PFSK-1 (cell line): ENCODE measurements at regions not wholly inside any gene's neighbourhood (a gene's known extent, or its start where the extent isn't known, plus 50 kb on each side); places are given as distances from the start of the nearest gene placed in this dataset.

ENCODE experiments used
- FOXP2 ChIP-seq: optimal IDR thresholded peaks from 2 replicates; pipeline ENCODE3; 2011; ENCODE audit warnings: borderline replicate concordance, control low read depth, inconsistent platforms; ENCODE audit not compliant: insufficient read depth; ENCODE audit errors: extremely low read length, extremely low read depth
- POLR2AphosphoS5 ChIP-seq: IDR thresholded peaks from 2 replicates; pipeline ENCODE4 v1.6.1; 2012; ENCODE audit warnings: low read depth, mild to moderate bottlenecking, control low read depth, low read length, moderate library complexity
- SIN3A ChIP-seq: IDR thresholded peaks from 2 replicates; pipeline ENCODE4 v1.6.1; 2012; ENCODE audit warnings: mild to moderate bottlenecking, low read length, moderate library complexity, borderline replicate concordance; ENCODE audit not compliant: insufficient read depth
- TAF1 ChIP-seq: IDR thresholded peaks from 2 replicates; pipeline ENCODE4 v1.6.1; 2012; ENCODE audit warnings: low read length, control low read depth, borderline replicate concordance; ENCODE audit not compliant: insufficient read depth
- TF ChIP-seq, protein P1 (sequence below), 2 experiments: IDR thresholded peaks; 2 replicates each; pipeline versions ENCODE4 v1.6.1 to v1.8.0; 2011 to 2012; ENCODE audit warnings: low read depth in 2 of 2, low read length in 2 of 2, control low read depth in 1 of 2, inconsistent platforms in 1 of 2, mild to moderate bottlenecking in 1 of 2, moderate library complexity in 1 of 2; ENCODE audit not compliant: insufficient read depth in 1 of 2

DNA sequence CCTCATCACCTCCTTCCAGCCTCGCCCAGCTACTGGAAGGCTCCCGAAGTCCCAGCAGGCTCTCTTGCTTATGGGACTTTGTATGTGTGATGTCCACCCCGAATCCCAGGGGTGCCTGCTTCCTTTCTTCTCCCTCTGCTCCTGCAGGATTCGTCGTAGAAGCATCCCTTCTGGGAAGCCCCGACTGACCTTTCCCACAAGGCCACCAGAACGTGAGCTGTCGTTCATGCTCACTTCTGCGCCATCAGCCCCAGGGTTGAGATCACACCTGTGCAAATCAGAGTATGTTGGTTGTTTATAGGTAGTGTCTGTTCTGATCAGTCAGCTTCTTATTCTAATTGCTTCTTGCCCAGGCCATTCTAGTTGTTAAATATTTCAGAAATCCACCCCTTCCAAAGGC lies 101.8 kb downstream of the HS1BP3 start:
- TF ChIP-seq, protein P1, sequence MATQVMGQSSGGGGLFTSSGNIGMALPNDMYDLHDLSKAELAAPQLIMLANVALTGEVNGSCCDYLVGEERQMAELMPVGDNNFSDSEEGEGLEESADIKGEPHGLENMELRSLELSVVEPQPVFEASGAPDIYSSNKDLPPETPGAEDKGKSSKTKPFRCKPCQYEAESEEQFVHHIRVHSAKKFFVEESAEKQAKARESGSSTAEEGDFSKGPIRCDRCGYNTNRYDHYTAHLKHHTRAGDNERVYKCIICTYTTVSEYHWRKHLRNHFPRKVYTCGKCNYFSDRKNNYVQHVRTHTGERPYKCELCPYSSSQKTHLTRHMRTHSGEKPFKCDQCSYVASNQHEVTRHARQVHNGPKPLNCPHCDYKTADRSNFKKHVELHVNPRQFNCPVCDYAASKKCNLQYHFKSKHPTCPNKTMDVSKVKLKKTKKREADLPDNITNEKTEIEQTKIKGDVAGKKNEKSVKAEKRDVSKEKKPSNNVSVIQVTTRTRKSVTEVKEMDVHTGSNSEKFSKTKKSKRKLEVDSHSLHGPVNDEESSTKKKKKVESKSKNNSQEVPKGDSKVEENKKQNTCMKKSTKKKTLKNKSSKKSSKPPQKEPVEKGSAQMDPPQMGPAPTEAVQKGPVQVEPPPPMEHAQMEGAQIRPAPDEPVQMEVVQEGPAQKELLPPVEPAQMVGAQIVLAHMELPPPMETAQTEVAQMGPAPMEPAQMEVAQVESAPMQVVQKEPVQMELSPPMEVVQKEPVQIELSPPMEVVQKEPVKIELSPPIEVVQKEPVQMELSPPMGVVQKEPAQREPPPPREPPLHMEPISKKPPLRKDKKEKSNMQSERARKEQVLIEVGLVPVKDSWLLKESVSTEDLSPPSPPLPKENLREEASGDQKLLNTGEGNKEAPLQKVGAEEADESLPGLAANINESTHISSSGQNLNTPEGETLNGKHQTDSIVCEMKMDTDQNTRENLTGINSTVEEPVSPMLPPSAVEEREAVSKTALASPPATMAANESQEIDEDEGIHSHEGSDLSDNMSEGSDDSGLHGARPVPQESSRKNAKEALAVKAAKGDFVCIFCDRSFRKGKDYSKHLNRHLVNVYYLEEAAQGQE (IDR thresholded peaks at IDR 0.05; ENCODE audit: insufficient read depth in 1 of 2, low read depth in 2 of 2, low read length in 2 of 2) = no peak
- no peak for TF ChIP-seq SIN3A
- TF ChIP-seq TAF1 = no peak
- TF ChIP-seq POLR2AphosphoS5 = no peak
- no peak for TF ChIP-seq FOXP2

GRCh38 chr2:20549691-20550348 lies 101.1 kb downstream of the HS1BP3 start:
- TF ChIP-seq POLR2AphosphoS5 = no peak
- TF ChIP-seq FOXP2 = no peak
- TF ChIP-seq SIN3A = no peak
- TF ChIP-seq, protein P1 (IDR thresholded peaks at IDR 0.05; ENCODE audit: insufficient read depth in 1 of 2, low read depth in 2 of 2, low read length in 2 of 2) = no peak
- TF ChIP-seq TAF1 = no peak

GRCh38 chr2:20551260-20551944 lies 99.5 kb downstream of the HS1BP3 start:
- no peak for TF ChIP-seq FOXP2
- no peak for TF ChIP-seq TAF1
- no peak for TF ChIP-seq SIN3A
- TF ChIP-seq POLR2AphosphoS5 = no peak
- TF ChIP-seq, protein P1 (IDR thresholded peaks at IDR 0.05; ENCODE audit: insufficient read depth in 1 of 2, low read depth in 2 of 2, low read length in 2 of 2) = no peak

DNA sequence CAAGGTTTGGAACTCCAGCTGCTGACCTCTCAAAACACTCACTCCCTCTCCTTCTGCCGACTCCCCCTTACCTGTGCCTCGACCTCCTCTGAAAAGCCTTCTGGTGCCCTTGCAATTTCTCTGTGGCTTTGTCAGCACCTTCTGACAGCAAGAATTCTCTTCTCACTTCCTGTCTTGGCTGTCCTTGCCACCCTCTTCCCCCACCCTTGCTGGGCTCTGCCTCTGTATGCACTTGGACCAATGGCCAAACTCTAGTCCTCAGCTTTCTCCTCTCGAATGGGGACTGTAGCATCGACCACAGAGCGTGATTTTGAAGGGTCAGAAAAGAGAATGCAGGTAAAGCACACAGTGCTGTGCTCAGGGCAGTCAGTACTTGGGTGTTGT lies 99.0 kb downstream of the HS1BP3 start:
- TF ChIP-seq SIN3A (no peak), FOXP2 (no peak), POLR2AphosphoS5 (no peak), TAF1 (no peak)
- TF ChIP-seq, protein P1 (IDR thresholded peaks at IDR 0.05; ENCODE audit: insufficient read depth in 1 of 2, low read depth in 2 of 2, low read length in 2 of 2) = no peak

- TF ChIP-seq, protein P1 (IDR thresholded peaks at IDR 0.05; ENCODE audit: insufficient read depth in 1 of 2, low read depth in 2 of 2, low read length in 2 of 2) = no peak
- TF ChIP-seq TAF1 (no peak), FOXP2 (no peak), POLR2AphosphoS5 (no peak), SIN3A (no peak)
These were observed 98.1 kb downstream of the HS1BP3 start for GRCh38 chr2:20552847-20553246.
